Neural cell (in vitro differentiated cells): ENCODE measurements at regions not wholly inside any gene's neighbourhood (a gene's known extent, or its start where the extent isn't known, plus 50 kb on each side); places are given as distances from the start of the nearest gene placed in this dataset.

Experiments
- EP300 ChIP-seq: fragments of 450-650 bp; conservative IDR thresholded peaks from 2 replicates; pipeline ENCODE4 v1.6.1; 2014; ENCODE audit warnings: antibody characterized with exemption, mild to moderate bottlenecking, moderate library complexity; ENCODE audit not compliant: poor library complexity, severe bottlenecking
- EZH2 ChIP-seq: fragments of 200-600, 300-800 bp; shearing (Covaris generic), sonication (generic); IDR thresholded peaks from 2 replicates; pipeline ENCODE4 v1.6.1; 2014; ENCODE audit warnings: antibody characterized with exemption, low read length, borderline replicate concordance, mild to moderate bottlenecking; ENCODE audit not compliant: insufficient read depth, poor library complexity, severe bottlenecking
- MXI1 ChIP-seq: fragments of 450-650 bp; conservative IDR thresholded peaks from 2 replicates; pipeline ENCODE4 v1.6.1; 2014; ENCODE audit warnings: antibody characterized with exemption, mild to moderate bottlenecking; ENCODE audit not compliant: poor library complexity, severe bottlenecking
- TF ChIP-seq, protein P1 (sequence below): fragments of 450-650 bp; IDR thresholded peaks from 2 replicates; pipeline ENCODE4 v1.5.1; 2014; ENCODE audit warnings: antibody characterized with exemption, mild to moderate bottlenecking, moderate library complexity; ENCODE audit not compliant: poor library complexity, severe bottlenecking

DNA sequence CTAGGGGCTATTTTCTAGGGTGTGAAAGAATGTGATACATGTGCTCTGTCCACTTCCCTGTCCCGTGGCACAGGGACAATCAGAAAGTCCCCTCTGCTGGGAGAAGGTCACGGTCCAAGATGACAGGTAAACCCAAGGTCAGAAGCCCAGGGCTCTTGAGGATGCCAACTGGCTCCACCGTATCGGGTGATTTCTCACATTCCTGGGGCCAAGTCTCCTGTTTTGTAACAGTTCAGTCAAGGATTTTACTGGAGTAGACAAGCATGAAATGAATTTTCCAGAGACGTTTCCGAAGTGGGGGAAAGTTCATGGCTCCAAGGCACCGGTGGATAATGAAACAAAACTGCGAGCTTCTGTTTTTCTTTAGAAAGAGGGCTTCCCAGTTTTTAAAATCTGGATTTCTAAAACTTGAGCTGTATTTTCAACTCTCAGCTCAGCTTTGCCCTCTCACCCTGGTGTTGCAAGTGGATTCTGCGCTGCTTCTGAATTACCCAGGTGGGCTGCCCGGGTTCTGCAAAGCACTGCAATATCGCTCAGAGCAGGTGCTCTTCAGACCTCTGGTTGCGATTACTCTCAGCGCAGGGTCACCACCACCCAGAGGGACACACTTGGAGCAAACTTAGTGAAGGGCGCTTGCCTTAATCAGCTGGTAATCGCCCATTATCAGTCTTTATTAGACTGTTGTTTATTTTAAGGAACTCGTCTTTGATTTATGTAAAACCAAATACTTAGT, 64.4 kb upstream of the TMEM170B start:
- TF ChIP-seq EZH2 (no peak), MXI1 (no peak), EP300 (no peak)
- TF ChIP-seq, protein P1, sequence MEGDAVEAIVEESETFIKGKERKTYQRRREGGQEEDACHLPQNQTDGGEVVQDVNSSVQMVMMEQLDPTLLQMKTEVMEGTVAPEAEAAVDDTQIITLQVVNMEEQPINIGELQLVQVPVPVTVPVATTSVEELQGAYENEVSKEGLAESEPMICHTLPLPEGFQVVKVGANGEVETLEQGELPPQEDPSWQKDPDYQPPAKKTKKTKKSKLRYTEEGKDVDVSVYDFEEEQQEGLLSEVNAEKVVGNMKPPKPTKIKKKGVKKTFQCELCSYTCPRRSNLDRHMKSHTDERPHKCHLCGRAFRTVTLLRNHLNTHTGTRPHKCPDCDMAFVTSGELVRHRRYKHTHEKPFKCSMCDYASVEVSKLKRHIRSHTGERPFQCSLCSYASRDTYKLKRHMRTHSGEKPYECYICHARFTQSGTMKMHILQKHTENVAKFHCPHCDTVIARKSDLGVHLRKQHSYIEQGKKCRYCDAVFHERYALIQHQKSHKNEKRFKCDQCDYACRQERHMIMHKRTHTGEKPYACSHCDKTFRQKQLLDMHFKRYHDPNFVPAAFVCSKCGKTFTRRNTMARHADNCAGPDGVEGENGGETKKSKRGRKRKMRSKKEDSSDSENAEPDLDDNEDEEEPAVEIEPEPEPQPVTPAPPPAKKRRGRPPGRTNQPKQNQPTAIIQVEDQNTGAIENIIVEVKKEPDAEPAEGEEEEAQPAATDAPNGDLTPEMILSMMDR, result no peak
